PC-3 (cell line): ENCODE measurements at regions not wholly inside any gene's neighbourhood (a gene's known extent, or its start where the extent isn't known, plus 50 kb on each side); places are given as distances from the start of the nearest gene placed in this dataset.

Source experiments
- ATAC-seq: fragments of 200-7000 bp; cut with Tn5 transposase; 2 replicates; pipeline ENCODE4 v1.9.1; 2020; ENCODE audit warnings: mild to moderate bottlenecking, moderate library complexity
- BruUV-seq: library from RNA; stranded (reverse); fragments of 400-500 nt; replicated peaks from 2 replicates; lab custom pipeline; 2021; lab: Mats Ljungman, UMichigan
- CTCF ChIA-PET: fragments of 300-600 bp; sonication (Branson Sonifier 250); formaldehyde crosslinking; loops from one replicate; lab custom pipeline; 2022; ENCODE audit warnings: antibody characterized with exemption; lab: Charles Lee
- POLR2A ChIA-PET: fragments of 300-600 bp; sonication (Branson Sonifier 250); formaldehyde crosslinking; loops from one replicate; lab custom pipeline; 2022; ENCODE audit warnings: antibody characterized with exemption; ENCODE audit not compliant: unreplicated experiment; lab: Charles Lee
- DNase-seq: peaks from one replicate; pipeline ENCODE4 v3.0.0-alpha.2; 2015
- H2AFZ ChIP-seq: fragments of 300-600 bp; sonication (generic); 2 replicates; pipeline ENCODE4 v1.6.0; 2016; ENCODE audit warnings: antibody characterized with exemption, low read length
- H3F3A ChIP-seq: fragments of 300-600 bp; sonication (generic); one replicate; pipeline ENCODE4 v1.6.0; 2017; ENCODE audit warnings: antibody characterized with exemption, low read length, control low read depth, mild to moderate bottlenecking; ENCODE audit not compliant: unreplicated experiment
- H3K27ac ChIP-seq: fragments of 300-600 bp; sonication (generic); 2 replicates; pipeline ENCODE4 v1.5.1; 2016; ENCODE audit warnings: mild to moderate bottlenecking, low read length
- H3K27me3 ChIP-seq: fragments of 300-600 bp; sonication (generic); 2 replicates; pipeline ENCODE4 v1.6.1; 2016; ENCODE audit warnings: low read length, mixed read lengths
- H3K36me3 ChIP-seq: fragments of 300-600 bp; sonication (generic); 2 replicates; pipeline ENCODE4 v1.6.1; 2016; ENCODE audit warnings: low read depth, mixed run types, low read length, mixed read lengths
- H3K4me1 ChIP-seq: fragments of 300-600 bp; sonication (generic); 2 replicates; pipeline ENCODE4 v1.5.1; 2016; ENCODE audit warnings: low read length; ENCODE audit not compliant: insufficient read depth
- H3K4me2 ChIP-seq: fragments of 300-600 bp; sonication (generic); 2 replicates; pipeline ENCODE4 v1.6.0; 2016; ENCODE audit warnings: low read length
- H3K4me3 ChIP-seq: fragments of 300-600 bp; sonication (generic); 2 replicates; pipeline ENCODE4 v1.5.1; 2016; ENCODE audit warnings: mild to moderate bottlenecking, low read length, mixed read lengths
- H3K79me2 ChIP-seq: fragments of 300-600 bp; sonication (generic); 2 replicates; pipeline ENCODE4 v1.6.1; 2017; ENCODE audit warnings: low read length, mixed read lengths
- H3K9ac ChIP-seq: fragments of 300-600 bp; sonication (generic); 2 replicates; pipeline ENCODE4 v1.6.0; 2016; ENCODE audit warnings: mild to moderate bottlenecking, low read length
- H3K9me2 ChIP-seq: fragments of 300-600 bp; sonication (generic); replicated peaks from 2 replicates; pipeline ENCODE4 v1.6.1; 2016; ENCODE audit warnings: mixed run types, low read length, mixed read lengths
- H3K9me3 ChIP-seq: fragments of 300-600 bp; sonication (generic); 2 replicates; pipeline ENCODE4 v1.6.1; 2016; ENCODE audit warnings: low read length, mixed read lengths
- H4K20me1 ChIP-seq: fragments of 300-600 bp; sonication (generic); 2 replicates; pipeline ENCODE4 v1.6.1; 2016; ENCODE audit warnings: low read length, mixed read lengths
- CTCF ChIP-seq: fragments of 300-600 bp; sonication (generic); conservative IDR thresholded peaks from 2 replicates; pipeline ENCODE4 v1.5.1; 2017; ENCODE audit warnings: antibody characterized with exemption, low read depth, mild to moderate bottlenecking, low read length
- EZH2 ChIP-seq: fragments of 300-600 bp; sonication (generic); IDR thresholded peaks from one replicate; pipeline ENCODE4 v1.6.1; 2017; ENCODE audit warnings: antibody characterized with exemption, mild to moderate bottlenecking, low read length; ENCODE audit not compliant: unreplicated experiment
- EZH2phosphoT487 ChIP-seq: fragments of 300-600 bp; sonication (generic); IDR thresholded peaks from 2 replicates; pipeline ENCODE4 v1.6.1; 2018; ENCODE audit warnings: mild to moderate bottlenecking, antibody characterized with exemption, low read length, borderline replicate concordance
- intact Hi-C: fragments of 100-400 bp; cut with micrococcal nuclease; formaldehyde crosslinking; loops from 2 replicates; pipeline ENCODE4 v1.9.0; 2023

GRCh38 chr10:28850784-28851183, 173.5 kb downstream of the BAMBI start:
- TF ChIP-seq EZH2 (no peak), CTCF (no peak), EZH2phosphoT487 (no peak)
- H3K9ac ChIP-seq = no peak overlapping the region
- H3K36me3 ChIP-seq = no peaks in the 10 kb centered on the region
- H4K20me1 ChIP-seq = no peaks in the 10 kb centered on the region
- no peak overlapping the region for H3K4me3 ChIP-seq
- intact Hi-C loops = no loop called here
- ChIA-PET POLR2A (no interaction called here), CTCF (no interaction called here)
- DNase-seq (no peak), ATAC-seq (no peak)
- no peak overlapping the region for H3K4me2 ChIP-seq
- BruUV-seq = no TSS peak
- no peaks in the 10 kb centered on the region for H3K79me2 ChIP-seq
- no peak overlapping the region for H2AFZ ChIP-seq
- no peaks in the 10 kb centered on the region for H3K9me3 ChIP-seq
- no peak overlapping the region for H3K27ac ChIP-seq
- no peaks in the 10 kb centered on the region for H3K9me2 ChIP-seq
- no peaks in the 10 kb centered on the region for H3K4me1 ChIP-seq
- H3K27me3 ChIP-seq = no peaks in the 10 kb centered on the region
- no peaks in the 10 kb centered on the region for H3F3A ChIP-seq

- Histone ChIP-seq H3K9me2 (no peaks in the 10 kb centered on the region), H3F3A (no peaks in the 10 kb centered on the region), H3K9me3 (no peaks in the 10 kb centered on the region), H3K27ac (no peak overlapping the region), H3K27me3 (no peaks in the 10 kb centered on the region), H2AFZ (no peak overlapping the region), H3K36me3 (no peaks in the 10 kb centered on the region), H3K4me3 (no peak overlapping the region), H4K20me1 (no peaks in the 10 kb centered on the region), H3K9ac (no peak overlapping the region), H3K79me2 (no peaks in the 10 kb centered on the region), H3K4me1 (no peaks in the 10 kb centered on the region), H3K4me2 (no peak overlapping the region)
- intact Hi-C loops = no loop called here
- POLR2A ChIA-PET = no interaction called here
- no peak for TF ChIP-seq CTCF
- no peak for TF ChIP-seq EZH2phosphoT487
- TF ChIP-seq EZH2 = no peak
- CTCF ChIA-PET = no interaction called here
- ATAC-seq = no peak
- no peak for DNase-seq
- BruUV-seq = no TSS peak
These were observed 175.9 kb downstream of the BAMBI start for GRCh38 chr10:28853195-28853594.

GRCh38 chr10:28857164-28857563, 179.8 kb downstream of the BAMBI start:
- Histone ChIP-seq H3K27me3 (no peaks in the 10 kb centered on the region), H3K36me3 (no peaks in the 10 kb centered on the region), H3K27ac (no peak overlapping the region), H3K4me2 (no peak overlapping the region), H4K20me1 (no peaks in the 10 kb centered on the region), H3K4me1 (no peaks in the 10 kb centered on the region), H3F3A (no peaks in the 10 kb centered on the region), H2AFZ (no peak overlapping the region), H3K9ac (no peak overlapping the region), H3K79me2 (no peaks in the 10 kb centered on the region), H3K4me3 (no peak overlapping the region), H3K9me3 (no peaks in the 10 kb centered on the region), H3K9me2 (no peaks in the 10 kb centered on the region)
- DNase-seq = no peak
- ATAC-seq = no peak
- intact Hi-C loops = no loop called here
- ChIA-PET CTCF (no interaction called here), POLR2A (no interaction called here)
- TF ChIP-seq EZH2 (no peak), CTCF (no peak), EZH2phosphoT487 (no peak)
- no TSS peak for BruUV-seq
